HL-60/S4 treated with retinoic acid at 250 ng/mL for 4 days and 3 days (cell line): ENCODE measurements at regions not wholly inside any gene's neighbourhood (a gene's known extent, or its start where the extent isn't known, plus 50 kb on each side); places are given as distances from the start of the nearest gene placed in this dataset.

Experiments
- in situ Hi-C: fragments of 300-500 bp; cut with MboI; formaldehyde crosslinking; loops from 2 replicates; pipeline ENCODE4 v1.7.0; 2022; ENCODE audit warnings: low sequenced_read_pairs

DNA sequence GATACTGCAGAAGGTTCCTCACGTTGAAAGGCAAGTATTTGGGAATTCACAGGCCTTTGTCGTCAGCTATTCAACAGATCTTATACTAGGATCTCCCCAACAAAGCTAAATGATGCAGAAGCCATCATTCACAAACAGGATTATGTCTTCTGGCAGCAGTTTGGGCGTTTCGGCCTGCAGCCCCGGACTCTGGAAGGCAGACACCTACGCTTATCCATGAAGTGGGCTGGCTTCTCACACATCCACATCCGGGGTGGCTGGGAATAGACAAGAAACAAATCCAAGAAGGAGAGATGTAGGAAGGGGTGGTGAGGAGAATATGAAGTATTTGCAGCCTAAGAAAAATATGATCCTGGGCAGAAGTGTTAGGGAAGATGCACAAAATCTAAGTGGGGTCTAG, 471.9 kb downstream of the AGTPBP1 start:
- in situ Hi-C loops, result no loop called here

DNA sequence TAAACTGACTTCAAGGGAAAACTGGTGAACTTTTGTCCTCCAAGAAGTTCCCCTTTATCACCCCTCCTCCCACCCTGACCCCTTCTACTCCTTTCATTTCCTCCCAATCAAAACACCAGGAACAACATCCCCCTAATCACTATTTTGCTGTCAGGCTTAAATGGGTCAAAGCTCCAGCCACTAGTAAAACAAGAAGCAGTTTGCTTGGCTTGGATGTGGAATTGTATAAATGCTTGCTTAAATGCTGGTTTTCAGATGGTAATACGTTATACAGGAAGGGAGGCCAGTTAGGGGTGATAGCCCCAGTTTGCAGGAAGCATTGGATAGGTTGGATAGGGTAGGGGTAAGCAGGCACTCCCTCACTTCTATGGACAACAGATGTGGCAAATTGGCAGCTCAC, 473.6 kb downstream of the AGTPBP1 start:
- in situ Hi-C loops, result no loop called here

DNA sequence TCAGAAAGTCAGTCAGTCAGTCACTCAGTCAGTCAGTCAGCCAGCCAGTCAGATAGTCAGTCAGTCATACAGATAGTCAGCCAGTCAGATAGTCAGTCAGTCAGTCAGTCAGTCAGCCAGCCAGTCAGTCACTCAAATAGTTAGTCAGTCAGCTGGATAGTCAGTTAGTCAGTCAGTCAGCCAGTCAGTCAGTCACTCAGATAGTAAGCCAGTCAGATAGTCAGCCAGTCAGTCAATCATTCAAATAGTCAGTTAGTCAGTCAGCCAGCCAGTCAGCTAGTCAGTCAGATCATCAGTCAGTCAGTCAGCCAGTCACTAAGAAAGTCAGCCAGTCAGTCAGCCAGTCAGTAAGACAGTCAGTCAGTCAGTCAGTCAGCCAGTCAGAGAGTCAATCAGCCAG, 477.1 kb downstream of the AGTPBP1 start:
- in situ Hi-C loops, result no loop called here

DNA sequence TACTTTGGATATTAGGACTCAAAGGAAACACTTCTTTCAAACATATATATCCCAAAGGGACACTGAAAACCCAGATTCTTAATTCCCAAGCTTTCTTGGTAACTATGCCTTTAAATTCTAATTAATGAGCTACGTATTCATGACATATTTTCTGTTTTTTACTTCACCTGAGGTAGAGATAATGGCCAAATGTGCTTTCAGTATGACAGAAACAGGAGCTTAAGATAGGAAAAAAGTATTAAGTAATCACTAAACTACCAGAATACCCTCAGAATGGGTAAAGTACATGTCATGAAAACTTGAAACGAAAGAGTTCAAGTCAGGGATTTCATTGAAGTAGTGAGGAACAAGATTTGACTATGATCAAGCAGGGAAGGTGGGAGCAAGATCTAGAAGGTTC, 478.5 kb downstream of the AGTPBP1 start:
- in situ Hi-C loops, result no loop called here

DNA sequence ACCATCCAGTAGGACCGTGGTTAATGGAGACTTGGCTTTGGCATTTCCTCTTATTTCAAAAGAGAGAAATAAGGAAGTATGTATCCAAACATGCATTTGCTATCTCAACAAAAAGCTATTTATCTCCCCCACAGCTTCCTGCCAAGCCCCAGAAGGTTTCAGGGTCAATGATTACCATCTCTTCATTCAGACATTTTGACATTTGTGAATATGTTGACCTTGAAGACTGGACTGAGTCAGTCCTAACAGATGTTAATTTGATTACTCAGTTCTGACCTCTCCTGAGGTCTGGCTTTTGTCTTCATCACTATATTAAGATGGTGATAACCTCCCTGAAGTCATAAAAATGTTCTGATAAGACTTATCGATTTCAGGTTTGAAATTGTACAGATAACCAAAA, 479.4 kb downstream of the AGTPBP1 start:
- in situ Hi-C loops, result no loop called here

DNA sequence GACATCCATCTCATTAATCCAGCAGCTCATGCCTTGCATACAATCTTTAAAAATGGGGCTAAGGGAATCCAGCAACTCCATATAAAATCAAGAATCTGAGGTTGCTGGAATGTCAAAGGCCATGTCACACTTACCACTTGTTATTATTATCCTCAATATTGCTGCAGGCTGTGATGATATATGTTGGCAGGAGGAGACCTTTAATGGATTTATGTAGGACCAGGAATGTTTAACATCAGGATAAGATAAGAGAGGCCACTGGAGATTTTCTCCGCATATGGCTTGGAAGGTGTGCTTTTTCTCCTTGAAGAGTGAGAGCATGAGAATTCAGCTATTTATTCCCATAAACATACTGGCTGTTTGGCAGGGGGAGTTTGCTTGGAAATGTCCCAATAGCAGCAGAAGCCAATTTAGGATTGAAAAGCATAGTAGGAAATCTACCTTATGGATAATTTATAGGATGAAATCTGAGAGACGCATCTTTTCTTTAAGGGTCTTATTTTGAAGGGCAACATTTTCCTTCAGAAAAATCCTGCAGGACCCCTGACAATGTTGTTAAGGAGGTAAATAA, 481.4 kb downstream of the AGTPBP1 start:
- in situ Hi-C loops, result no loop called here

DNA sequence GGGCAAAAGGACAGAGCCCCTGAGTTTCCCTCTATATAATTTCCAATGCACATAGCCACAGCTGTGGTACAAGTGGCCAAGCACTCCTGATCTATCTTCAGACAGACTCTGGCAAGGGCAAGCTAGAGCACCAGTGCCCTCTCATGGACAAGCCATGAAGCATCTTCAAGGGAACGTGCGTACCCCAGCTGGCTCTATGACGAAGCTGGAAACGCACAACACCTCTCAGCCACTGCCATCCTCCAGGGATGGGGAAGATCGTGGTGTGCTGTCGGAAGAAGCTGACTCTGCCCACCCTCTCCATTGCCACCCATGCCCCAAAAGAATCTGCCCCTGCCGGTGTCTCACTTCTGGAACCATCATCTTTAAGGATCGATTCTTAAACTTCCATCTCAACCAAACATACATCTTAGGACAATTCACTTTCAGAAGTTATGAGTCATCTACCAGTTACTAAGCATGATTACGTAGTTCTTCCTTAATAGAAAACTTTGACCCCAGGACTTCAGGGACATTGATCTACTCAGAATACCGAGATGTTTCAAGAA, 482.9 kb downstream of the AGTPBP1 start:
- in situ Hi-C loops, result no loop called here

DNA sequence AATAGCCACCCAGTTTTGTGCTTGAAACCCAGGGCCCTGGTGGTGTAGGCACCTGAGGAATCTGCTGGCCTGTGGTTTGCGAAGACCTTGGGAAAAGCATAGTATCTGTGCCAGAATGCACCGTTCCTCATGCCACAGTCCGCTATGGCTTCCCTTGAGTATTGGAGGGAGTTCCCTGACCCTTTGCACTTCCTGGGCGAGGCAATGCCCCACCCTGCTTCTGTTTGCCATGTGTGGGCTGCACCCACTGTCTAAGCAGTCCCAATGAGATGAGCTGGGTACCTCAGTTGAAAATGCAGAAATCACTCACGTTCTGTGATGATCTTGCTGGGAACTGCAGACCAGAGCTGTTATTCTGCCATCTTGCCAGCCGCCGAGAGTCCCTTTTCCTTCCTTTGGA, 483.5 kb downstream of the AGTPBP1 start:
- in situ Hi-C loops, result no loop called here

DNA sequence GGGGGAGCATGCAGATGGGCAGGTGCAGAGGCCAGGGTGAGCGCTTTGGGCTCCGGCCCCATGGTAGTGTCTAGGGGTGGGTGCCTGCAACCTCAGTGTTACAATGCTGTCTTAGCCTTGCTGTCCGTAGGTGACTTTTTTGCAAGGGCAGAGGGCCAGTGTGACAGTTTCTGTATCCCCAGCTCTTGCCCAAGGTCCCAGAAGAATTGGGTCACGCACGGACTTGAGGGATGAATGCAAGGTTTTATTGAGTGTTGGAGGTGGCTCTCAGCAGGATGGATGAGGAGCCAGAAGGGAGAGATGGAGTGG, 492.5 kb downstream of the AGTPBP1 start:
- in situ Hi-C loops, result no loop called here

DNA sequence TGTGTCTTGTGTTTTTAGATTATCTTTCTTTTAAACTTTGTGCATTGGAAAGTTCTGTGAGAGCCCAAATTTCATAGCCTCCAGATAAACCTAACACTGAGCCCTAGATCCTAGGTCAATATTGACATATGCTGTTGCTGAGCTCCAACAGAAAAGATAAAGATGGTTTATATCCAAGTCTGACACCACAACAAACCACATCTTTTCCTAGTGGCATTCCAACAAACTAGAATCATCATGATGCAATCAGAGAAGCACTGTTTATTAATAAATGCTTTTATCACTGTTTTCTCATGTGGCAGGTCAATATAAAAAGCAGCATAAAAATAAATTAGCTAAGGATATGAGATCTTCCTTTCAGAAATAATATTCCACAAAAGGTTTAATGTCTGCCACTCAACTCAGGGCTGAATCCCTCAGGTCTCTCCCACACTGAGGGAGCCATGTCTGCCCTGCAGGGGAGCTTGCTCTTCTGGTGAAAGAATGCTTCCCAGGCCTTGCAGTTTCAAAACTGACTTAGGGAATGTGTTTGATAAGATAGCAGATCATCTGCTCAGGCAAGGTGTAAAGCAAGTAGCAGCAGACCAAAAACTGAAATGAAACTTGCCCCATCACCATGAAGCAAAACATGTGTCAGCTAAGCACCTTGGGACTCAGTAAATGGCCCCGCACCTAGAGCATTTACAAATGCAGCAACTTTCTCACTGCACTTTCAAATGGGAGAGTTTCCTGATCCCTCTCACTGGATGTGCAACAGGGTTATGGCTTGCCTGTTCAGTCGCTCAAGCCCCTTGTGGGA, 493.0 kb downstream of the AGTPBP1 start:
- in situ Hi-C loops, result no loop called here

DNA sequence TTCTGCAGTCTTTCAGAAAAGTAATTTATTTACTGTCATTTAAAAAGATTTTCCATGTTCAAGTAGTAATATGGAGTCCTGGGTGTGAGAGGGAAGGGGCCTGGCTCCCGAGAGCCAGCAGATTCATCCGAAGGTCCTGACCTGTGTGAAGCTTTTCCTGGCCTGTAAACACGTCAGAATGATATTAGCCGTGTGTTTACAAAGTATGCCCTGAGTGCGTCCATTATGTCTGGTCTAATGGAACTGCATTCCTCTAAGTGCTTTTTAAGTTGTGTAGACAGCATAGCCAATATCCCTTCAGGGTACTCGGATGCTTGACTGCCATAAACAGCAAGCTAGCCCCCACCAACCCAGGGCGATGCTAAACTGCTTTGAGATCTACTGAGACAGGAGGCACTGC, 495.2 kb downstream of the AGTPBP1 start:
- in situ Hi-C loops, result no loop called here

DNA sequence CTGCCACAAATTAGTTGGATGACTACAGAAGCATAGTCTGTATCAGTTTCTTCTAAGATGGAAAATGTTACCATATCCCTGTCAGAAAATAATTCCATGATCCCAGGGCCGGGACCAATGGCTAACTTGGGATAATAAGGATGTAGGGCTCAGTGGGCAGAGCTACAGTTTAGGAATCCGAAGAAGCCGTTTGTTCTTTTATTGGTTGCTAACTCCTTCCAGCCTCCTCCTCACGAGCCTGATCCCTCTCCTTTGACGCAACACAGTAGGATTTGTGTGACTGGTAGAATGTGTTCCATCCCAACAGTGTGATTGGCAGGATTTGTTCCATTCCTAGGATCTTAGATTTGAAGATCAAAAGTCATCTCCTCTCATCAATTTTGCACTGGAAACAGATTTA, 496.9 kb downstream of the AGTPBP1 start:
- in situ Hi-C loops, result no loop called here

DNA sequence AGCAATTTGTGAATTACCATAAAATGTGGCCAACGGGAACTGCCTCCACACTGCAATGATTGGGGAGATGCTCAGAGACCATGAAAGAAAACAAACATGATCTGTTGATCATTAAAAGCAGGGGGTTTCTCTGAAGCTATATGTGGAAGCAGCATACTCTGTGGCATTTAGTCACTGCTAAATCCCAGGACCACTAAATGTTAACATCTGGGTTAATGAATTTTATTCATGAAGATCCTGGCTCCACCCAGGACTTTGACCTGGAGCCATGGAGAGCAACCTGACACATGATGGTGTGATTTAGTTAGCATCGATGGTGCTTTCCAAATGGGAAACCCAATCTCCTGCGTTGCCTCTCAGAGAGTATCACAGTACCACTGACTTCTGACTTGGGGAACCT, 497.8 kb downstream of the AGTPBP1 start:
- in situ Hi-C loops, result no loop called here

DNA sequence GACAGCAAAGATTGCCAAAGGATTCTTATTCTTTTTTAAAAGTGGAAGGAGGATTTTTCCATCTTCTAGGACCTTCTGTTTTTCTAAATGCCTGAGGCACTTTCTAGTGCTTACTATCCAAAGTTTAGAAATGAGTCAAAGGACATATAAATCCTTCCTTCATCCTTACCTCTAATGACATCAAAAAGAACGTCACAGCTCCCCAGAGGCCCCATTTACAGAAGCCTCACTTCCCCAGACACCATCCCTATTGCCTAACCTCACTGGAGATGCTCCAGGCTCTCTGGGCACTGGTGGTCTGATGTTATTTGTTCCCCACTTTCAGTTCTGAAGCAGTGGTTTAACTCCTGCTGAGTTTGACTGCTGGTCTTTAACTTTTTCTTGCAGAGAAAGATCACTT, 504.3 kb downstream of the AGTPBP1 start:
- in situ Hi-C loops, result no loop called here

DNA sequence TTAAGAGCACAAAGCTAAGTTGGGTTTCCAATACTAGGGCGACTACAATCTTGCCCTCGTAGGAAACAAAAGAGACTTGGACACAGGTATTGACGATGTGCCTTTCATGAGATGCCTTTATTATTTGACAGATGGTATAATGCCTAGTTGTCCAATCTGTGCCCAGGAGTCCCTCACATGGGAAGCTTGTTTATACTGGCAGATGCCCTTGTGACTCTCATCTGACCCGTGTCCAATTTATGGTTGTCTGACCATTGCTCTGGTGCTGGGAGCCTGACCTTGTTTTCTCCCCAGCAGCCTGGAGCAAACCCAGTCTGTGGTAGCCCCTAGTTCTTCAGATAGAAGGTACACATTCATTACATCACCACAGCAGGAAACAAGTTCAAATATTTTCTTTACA, 511.7 kb downstream of the AGTPBP1 start:
- in situ Hi-C loops, result no loop called here

DNA sequence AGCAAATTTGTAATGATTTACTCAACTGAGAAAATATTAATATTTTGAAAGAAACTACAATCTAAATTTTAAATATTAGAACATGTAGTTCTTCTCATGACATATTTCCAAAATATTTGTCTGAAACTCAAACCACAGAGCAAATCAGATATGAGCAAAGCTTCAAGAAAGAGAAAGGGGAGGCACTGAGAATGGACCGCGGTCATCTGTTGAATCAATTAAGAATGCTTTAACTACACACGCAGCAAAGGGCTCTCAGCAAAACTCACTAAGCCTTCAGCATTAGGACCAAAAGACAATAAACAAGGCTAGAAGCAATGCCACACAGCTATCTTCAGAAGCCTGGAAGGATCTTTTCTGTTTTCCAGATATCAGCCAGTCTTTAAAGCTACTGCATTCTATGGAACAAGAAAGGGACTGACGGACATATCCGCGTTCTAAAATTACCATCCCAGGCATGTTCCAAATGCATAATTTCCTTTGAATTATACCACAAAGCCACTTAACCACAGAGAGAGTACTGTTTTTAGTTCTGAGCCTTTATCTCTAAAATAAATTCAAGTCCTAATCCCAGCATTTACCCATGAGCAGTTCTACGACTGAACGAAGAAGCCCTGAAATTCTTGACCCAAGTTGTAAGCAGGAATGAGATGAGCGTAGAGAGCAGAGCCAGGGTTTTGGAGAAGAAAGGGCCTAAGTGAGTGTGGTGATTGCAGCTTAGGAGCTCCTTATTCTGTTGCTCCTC, 513.5 kb downstream of the AGTPBP1 start:
- in situ Hi-C loops, result no loop called here

DNA sequence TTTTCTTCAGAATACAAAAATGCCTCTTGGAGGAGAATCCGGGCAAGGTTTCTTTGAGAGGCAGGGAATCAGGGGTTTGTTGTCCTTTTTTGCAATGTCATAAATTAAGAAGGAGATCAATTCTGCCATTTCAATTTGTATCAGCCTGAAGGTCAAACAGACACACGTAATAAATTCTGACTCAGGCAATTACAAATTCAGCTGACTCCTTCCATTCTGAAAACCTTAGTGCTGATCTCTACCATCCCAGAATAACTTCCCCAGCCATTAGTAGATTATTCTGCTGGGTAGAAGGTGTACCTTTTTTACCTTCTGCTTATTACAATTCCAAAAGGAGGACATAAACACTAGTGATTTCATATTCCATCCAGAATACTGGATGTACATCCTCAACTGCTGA, 516.6 kb downstream of the AGTPBP1 start:
- in situ Hi-C loops, result no loop called here

DNA sequence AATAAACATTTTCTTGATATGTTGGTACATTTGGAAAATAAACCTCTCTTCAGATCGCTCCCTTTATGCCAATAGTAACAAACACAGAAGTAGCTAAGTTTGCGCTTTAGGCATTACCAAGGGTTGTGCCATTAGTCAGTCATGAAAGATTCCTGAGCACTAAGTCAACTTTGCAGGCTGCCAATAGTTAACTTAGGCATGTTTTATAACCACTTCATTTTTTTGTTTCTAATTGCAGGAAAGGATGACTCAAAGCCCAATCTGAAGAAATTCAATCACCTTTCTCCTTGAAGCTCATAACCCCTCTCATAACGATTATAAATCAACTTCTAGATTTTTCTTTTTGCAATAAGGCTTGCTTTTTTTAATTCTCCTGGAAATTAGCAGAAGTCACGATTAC, 517.0 kb downstream of the AGTPBP1 start:
- in situ Hi-C loops, result no loop called here

DNA sequence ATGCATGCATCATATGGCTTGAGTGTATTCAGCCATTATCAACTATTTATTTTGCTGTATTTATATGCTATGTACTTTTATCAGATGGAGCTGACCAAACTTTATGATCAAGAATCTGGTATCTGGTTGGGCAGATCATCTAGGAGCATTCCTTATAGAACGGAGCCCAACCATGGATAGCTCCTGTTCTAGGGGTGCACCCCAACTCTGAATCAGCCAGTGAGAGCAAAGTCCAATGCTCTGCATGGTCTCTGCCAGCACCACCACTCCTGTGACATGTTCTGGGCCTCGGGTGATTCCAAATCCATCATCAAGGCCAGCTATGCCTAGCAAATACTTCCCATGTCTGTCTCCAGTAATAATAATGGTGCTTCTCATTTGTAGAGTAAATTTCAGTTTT, 517.5 kb downstream of the AGTPBP1 start:
- in situ Hi-C loops, result no loop called here

DNA sequence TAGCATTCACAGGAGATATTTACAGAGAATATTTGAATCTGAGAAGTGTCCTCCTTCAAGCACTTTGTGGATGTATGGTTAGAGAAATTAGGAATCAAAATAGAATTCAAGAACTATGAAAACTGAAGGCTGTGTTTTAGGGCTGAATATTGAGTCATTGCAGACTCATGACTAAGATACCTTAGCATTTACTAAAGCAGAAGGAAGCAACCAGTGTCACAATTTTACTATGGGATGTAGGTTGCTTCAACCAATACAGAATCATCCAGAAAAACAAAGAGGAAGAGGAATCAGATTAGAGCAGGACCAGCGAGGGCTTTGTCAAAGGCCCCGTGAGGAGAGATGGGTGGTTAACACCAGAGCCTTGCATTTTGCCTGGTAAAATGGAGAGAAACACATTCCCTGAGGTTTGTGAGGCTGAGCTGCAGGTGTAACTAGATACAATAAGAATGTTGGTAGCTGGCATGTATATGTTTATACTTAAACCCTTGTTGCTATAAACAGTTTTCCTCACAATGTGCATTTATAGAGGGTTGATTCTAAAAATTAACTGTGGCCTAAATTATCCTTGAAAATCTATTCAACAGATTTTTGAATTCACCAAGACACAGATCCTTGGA, 518.1 kb downstream of the AGTPBP1 start:
- in situ Hi-C loops, result no loop called here

DNA sequence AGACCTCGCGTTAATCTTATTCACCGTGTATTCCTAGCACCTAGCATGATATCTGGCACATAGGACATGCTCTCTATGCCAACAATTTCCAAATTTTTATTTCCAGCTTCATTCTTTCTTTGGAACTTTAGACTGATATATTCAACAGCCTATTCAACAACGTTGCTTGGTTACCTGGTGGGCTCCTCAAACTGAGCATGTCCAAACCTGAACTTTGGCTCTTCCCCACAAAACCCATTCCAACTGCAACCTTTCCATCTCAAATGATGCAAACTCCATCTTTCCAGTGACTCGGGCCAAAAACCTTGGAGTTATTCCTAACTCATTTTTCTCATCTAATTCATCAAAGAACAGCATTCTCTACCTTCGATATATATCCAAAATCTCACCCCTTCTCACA, 525.2 kb downstream of the AGTPBP1 start:
- in situ Hi-C loops, result no loop called here

DNA sequence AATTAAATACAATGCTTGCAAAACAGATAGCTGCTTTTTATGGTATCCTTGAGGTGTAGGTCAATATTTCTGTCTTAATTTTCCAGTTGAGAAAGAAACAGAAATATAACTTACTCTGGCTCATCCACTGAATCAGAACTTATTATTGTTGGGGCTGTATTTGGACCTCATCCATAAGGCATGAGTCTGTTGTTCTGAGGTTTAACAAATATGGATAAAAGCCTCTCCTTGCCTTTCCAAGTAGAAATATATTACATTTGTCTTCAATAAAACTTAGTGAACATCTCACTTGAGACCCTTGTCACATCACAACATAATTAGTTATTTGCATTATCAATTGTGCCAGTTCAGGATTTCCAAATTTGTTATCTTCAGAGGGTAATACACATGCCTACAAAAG, 525.8 kb downstream of the AGTPBP1 start:
- in situ Hi-C loops, result no loop called here
